HCT116 (cell line): ENCODE measurements at regions not wholly inside any gene's neighbourhood (a gene's known extent, or its start where the extent isn't known, plus 50 kb on each side); places are given as distances from the start of the nearest gene placed in this dataset.

ENCODE experiments used
- ATAC-seq: fragments of 200-7000 bp; cut with Tn5 transposase; 2 replicates; pipeline ENCODE4 v1.9.1; 2020; ENCODE audit warnings: mild to moderate bottlenecking, moderate library complexity
- BruUV-seq: library from RNA; stranded (reverse); fragments of 400-500 nt; replicated peaks from 2 replicates; lab custom pipeline; 2021; lab: Mats Ljungman, UMichigan
- CTCF ChIA-PET: fragments of 300-600 bp; sonication (Branson Sonifier 250); formaldehyde crosslinking; loops from one replicate; lab custom pipeline; 2021; ENCODE audit warnings: antibody characterized with exemption; lab: Charles Lee
- POLR2A ChIA-PET: fragments of 300-600, 350-600 bp; sonication (Branson Sonifier 250); formaldehyde crosslinking; loops from one replicate; lab custom pipeline; 2021; ENCODE audit warnings: antibody characterized with exemption; lab: Charles Lee
- RAD21 ChIA-PET, 2 experiments: fragments of 300-600 bp; sonication (Branson Sonifier 250); formaldehyde crosslinking; loops; one replicate each; lab custom pipeline; 2023; ENCODE audit warnings: low total read pairs in 2 of 2; ENCODE audit not compliant: uncharacterized antibody in 2 of 2, unreplicated experiment in 2 of 2, low non-redundant PET in 1 of 2; lab: Charles Lee
- DNase-seq: peaks from one replicate; pipeline ENCODE4 v3.0.0-alpha.2; 2010; ENCODE audit warnings: low read depth, low spot score
- H2AFZ ChIP-seq: fragments of 200-600 bp; shearing (Covaris generic), sonication (generic); 2 replicates; pipeline ENCODE4 v1.6.1; 2017; ENCODE audit warnings: low read depth, mixed run types, mixed read lengths, antibody characterized with exemption, low read length; ENCODE audit not compliant: poor library complexity, severe bottlenecking
- H3K27ac ChIP-seq: 2 replicates; pipeline ENCODE4 v1.5.1; 2012; ENCODE audit warnings: low read depth, low read length
- H3K27me3 ChIP-seq: fragments of 200-600 bp; sonication (generic); 2 replicates; pipeline ENCODE4 v1.6.1; 2016; ENCODE audit warnings: mixed run types, low read length, mixed read lengths; ENCODE audit not compliant: insufficient read depth
- H3K36me3 ChIP-seq, 2 experiments: fragments of 200-500 bp in 1 of 2; fragments of 200-600 bp in 1 of 2; sonication (Bioruptor generic) in 1 of 2; sonication (generic) in 1 of 2; 2 replicates each; pipeline versions ENCODE4 v1.5.1 to v1.6.1; 2014 to 2016; ENCODE audit warnings: low read length in 2 of 2, inconsistent platforms in 1 of 2, mixed read lengths in 1 of 2, mixed run types in 1 of 2; ENCODE audit not compliant: insufficient read depth in 2 of 2, control insufficient read depth in 1 of 2
- H3K4me1 ChIP-seq, 2 experiments: fragments of 200-600 bp in 1 of 2; sonication (generic) in 1 of 2; 2 replicates each; pipeline versions ENCODE4 v1.5.1 to v1.6.1; 2012 to 2017; ENCODE audit warnings: low read length in 2 of 2, inconsistent platforms in 1 of 2, mild to moderate bottlenecking in 1 of 2, mixed read lengths in 1 of 2, mixed run types in 1 of 2, moderate library complexity in 1 of 2; ENCODE audit not compliant: insufficient read depth in 2 of 2, control insufficient read depth in 1 of 2
- H3K4me2 ChIP-seq: fragments of 200-600 bp; sonication (generic); 2 replicates; pipeline ENCODE4 v1.6.1; 2017; ENCODE audit warnings: mixed run types, low read length, mixed read lengths
- H3K4me3 ChIP-seq, 2 experiments: fragments of 200-600 bp in 1 of 2; sonication (generic) in 1 of 2; replicated peaks in 1 of 2; 2 replicates each; pipeline ENCODE4 v1.5.1; 2011 to 2016; ENCODE audit warnings: low read length in 2 of 2, control low read depth in 1 of 2, low read depth in 1 of 2, mild to moderate bottlenecking in 1 of 2, mixed read lengths in 1 of 2, mixed run types in 1 of 2
- H3K79me2 ChIP-seq: fragments of 200-600 bp; sonication (generic); 2 replicates; pipeline ENCODE4 v1.6.1; 2017; ENCODE audit warnings: mild to moderate bottlenecking, mixed run types, low read length, moderate library complexity, mixed read lengths; ENCODE audit not compliant: insufficient read depth
- H3K9ac ChIP-seq: fragments of 200-600 bp; sonication (generic); 2 replicates; pipeline ENCODE4 v1.6.1; 2016; ENCODE audit warnings: low read length, mixed read lengths
- H3K9me2 ChIP-seq: fragments of 200-600 bp; sonication (generic), shearing (Covaris generic); 2 replicates; pipeline ENCODE4 v1.6.1; 2017; ENCODE audit warnings: mixed run types, mild to moderate bottlenecking, moderate library complexity; ENCODE audit not compliant: insufficient read depth
- H3K9me3 ChIP-seq, 2 experiments: fragments of 200-500 bp in 1 of 2; fragments of 200-600 bp in 1 of 2; sonication (Bioruptor generic) in 1 of 2; sonication (generic) in 1 of 2; 2 replicates each; pipeline ENCODE4 v1.6.1; 2014 to 2017; ENCODE audit warnings: low read length in 2 of 2, mixed read lengths in 2 of 2, inconsistent platforms in 1 of 2, low read depth in 1 of 2, mild to moderate bottlenecking in 1 of 2, mixed run types in 1 of 2, moderate library complexity in 1 of 2; ENCODE audit not compliant: control insufficient read depth in 1 of 2, insufficient read depth in 1 of 2
- H4K20me1 ChIP-seq: fragments of 200-600 bp; sonication (generic), shearing (Covaris generic); 2 replicates; pipeline ENCODE4 v1.6.1; 2017; ENCODE audit warnings: mixed run types, mild to moderate bottlenecking, moderate library complexity; ENCODE audit not compliant: insufficient read depth
- FOSL1 ChIP-seq: IDR thresholded peaks from 2 replicates; pipeline ENCODE4 v1.6.1; 2012; ENCODE audit warnings: low read depth
- RAD21 ChIP-seq: IDR thresholded peaks from 2 replicates; pipeline ENCODE4 v1.6.1; 2012; ENCODE audit warnings: low read depth, mild to moderate bottlenecking
- SRF ChIP-seq: IDR thresholded peaks from 2 replicates; pipeline ENCODE4 v1.6.1; 2012; ENCODE audit warnings: low read depth
- TCF7L2 ChIP-seq: IDR thresholded peaks from 2 replicates; pipeline ENCODE4 v1.7.0; 2011; ENCODE audit warnings: borderline replicate concordance, inconsistent platforms; ENCODE audit not compliant: insufficient read depth, insufficient read length; ENCODE audit errors: extremely low read depth
- intact Hi-C: fragments of 100-400 bp; cut with micrococcal nuclease; formaldehyde crosslinking; loops from 2 replicates; pipeline ENCODE4 v1.10.0; 2022
- TF ChIP-seq, protein P1 (sequence below): IDR thresholded peaks from 2 replicates; pipeline ENCODE4 v1.6.1; 2011; ENCODE audit warnings: mild to moderate bottlenecking, low read length, moderate library complexity; ENCODE audit not compliant: insufficient replicate concordance; ENCODE audit errors: extremely low read depth
- TF ChIP-seq, protein P2 (sequence below), 3 experiments: fragments of 200-600 bp in 1 of 3; sonication (generic) in 1 of 3; IDR thresholded peaks in 2 of 3; conservative IDR thresholded peaks in 1 of 3; 2 replicates each; pipeline ENCODE4 v1.5.1; 2012 to 2017; ENCODE audit warnings: low read depth in 2 of 3, low read length in 2 of 3, antibody characterized with exemption in 1 of 3, borderline replicate concordance in 1 of 3, control low read depth in 1 of 3, mild to moderate bottlenecking in 1 of 3, mixed read lengths in 1 of 3, mixed run types in 1 of 3, moderate library complexity in 1 of 3; ENCODE audit not compliant: insufficient read depth in 1 of 3

GRCh38 chr5:87948486-87948885 lies 320.2 kb downstream of the TMEM161B start:
- no peak overlapping the region for H3K9ac ChIP-seq
- no TSS peak for BruUV-seq
- intact Hi-C loops, result no loop called here
- no peak overlapping the region for H2AFZ ChIP-seq
- H3K27me3 ChIP-seq, result no peaks in the 10 kb centered on the region
- H3K4me1 ChIP-seq, result no peaks in the 10 kb centered on the region
- RAD21 ChIA-PET, result no interaction called here
- H3K4me3 ChIP-seq, result no peak overlapping the region
- DNase-seq, result no peak
- no peak overlapping the region for H3K27ac ChIP-seq
- TF ChIP-seq SRF, result no peak
- TF ChIP-seq, protein P1, sequence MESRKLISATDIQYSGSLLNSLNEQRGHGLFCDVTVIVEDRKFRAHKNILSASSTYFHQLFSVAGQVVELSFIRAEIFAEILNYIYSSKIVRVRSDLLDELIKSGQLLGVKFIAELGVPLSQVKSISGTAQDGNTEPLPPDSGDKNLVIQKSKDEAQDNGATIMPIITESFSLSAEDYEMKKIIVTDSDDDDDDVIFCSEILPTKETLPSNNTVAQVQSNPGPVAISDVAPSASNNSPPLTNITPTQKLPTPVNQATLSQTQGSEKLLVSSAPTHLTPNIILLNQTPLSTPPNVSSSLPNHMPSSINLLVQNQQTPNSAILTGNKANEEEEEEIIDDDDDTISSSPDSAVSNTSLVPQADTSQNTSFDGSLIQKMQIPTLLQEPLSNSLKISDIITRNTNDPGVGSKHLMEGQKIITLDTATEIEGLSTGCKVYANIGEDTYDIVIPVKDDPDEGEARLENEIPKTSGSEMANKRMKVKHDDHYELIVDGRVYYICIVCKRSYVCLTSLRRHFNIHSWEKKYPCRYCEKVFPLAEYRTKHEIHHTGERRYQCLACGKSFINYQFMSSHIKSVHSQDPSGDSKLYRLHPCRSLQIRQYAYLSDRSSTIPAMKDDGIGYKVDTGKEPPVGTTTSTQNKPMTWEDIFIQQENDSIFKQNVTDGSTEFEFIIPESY, result no peak
- TF ChIP-seq FOSL1, result no peak
- TF ChIP-seq RAD21, result no peak
- TF ChIP-seq TCF7L2, result no peak
- TF ChIP-seq, protein P2, sequence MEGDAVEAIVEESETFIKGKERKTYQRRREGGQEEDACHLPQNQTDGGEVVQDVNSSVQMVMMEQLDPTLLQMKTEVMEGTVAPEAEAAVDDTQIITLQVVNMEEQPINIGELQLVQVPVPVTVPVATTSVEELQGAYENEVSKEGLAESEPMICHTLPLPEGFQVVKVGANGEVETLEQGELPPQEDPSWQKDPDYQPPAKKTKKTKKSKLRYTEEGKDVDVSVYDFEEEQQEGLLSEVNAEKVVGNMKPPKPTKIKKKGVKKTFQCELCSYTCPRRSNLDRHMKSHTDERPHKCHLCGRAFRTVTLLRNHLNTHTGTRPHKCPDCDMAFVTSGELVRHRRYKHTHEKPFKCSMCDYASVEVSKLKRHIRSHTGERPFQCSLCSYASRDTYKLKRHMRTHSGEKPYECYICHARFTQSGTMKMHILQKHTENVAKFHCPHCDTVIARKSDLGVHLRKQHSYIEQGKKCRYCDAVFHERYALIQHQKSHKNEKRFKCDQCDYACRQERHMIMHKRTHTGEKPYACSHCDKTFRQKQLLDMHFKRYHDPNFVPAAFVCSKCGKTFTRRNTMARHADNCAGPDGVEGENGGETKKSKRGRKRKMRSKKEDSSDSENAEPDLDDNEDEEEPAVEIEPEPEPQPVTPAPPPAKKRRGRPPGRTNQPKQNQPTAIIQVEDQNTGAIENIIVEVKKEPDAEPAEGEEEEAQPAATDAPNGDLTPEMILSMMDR (IDR thresholded peaks at IDR 0.05 in 2 of 3, conservative IDR thresholded peaks at IDR 0.05 in 1 of 3; ENCODE audit: borderline replicate concordance in 1 of 3, insufficient read depth in 1 of 3, low read depth in 2 of 3, low read length in 2 of 3), result no peak
- TF ChIP-seq, all 23 proteins: peak for 0
- H3K4me2 ChIP-seq, result no peak overlapping the region
- H3K9me2 ChIP-seq, result no peaks in the 10 kb centered on the region
- no peaks in the 10 kb centered on the region for H3K36me3 ChIP-seq
- CTCF ChIA-PET, result no interaction called here
- H4K20me1 ChIP-seq, result no peaks in the 10 kb centered on the region
- POLR2A ChIA-PET, result no interaction called here
- H3K79me2 ChIP-seq, result no peaks in the 10 kb centered on the region
- no peak for ATAC-seq
- H3K9me3 ChIP-seq, result no peaks in the 10 kb centered on the region
